ENCODE measurements at regions not wholly inside any gene's neighbourhood (a gene's known extent, or its start where the extent isn't known, plus 50 kb on each side); places are given as distances from the start of the nearest gene placed in this dataset.

GRCh38 chr10:128466831-128467371 is 340.7 kb upstream of the MKI67 start:
- Mint-ChIP-seq H3K27ac (no peak overlapping the region), H3K4me3 (no peak overlapping the region), H3K36me3 (ENCODE audit: low read depth) (peaks cover 5% of the 10 kb centered on the region; the same call in 1 of the 2 replicates), H3K9me3 (peaks cover 51% of the 10 kb centered on the region), H3K4me1 (ENCODE audit: low read depth) (no peaks in the 10 kb centered on the region), H3K27me3 (ENCODE audit: insufficient read depth) (no peaks in the 10 kb centered on the region)
- TF ChIP-seq CTCF (IDR thresholded peaks at IDR 0.05): no peak
- no peak for DNase-seq

GRCh38 chr10:128468462-128468861 is 342.2 kb upstream of the MKI67 start:
- Mint-ChIP-seq H3K36me3 (ENCODE audit: low read depth) (peaks cover 5% of the 10 kb centered on the region; the same call in 1 of the 2 replicates), H3K27ac (no peak overlapping the region), H3K4me3 (no peak overlapping the region), H3K27me3 (ENCODE audit: insufficient read depth) (no peaks in the 10 kb centered on the region), H3K9me3 (peaks cover 44% of the 10 kb centered on the region), H3K4me1 (ENCODE audit: low read depth) (no peaks in the 10 kb centered on the region)
- no peak for TF ChIP-seq CTCF (IDR thresholded peaks at IDR 0.05)
- DNase-seq: no peak

- Mint-ChIP-seq H3K27me3 (ENCODE audit: insufficient read depth) (no peaks in the 10 kb centered on the region), H3K4me1 (ENCODE audit: low read depth) (no peaks in the 10 kb centered on the region), H3K4me3 (no peak overlapping the region), H3K36me3 (ENCODE audit: low read depth) (peaks cover 5% of the 10 kb centered on the region; the same call in 1 of the 2 replicates), H3K9me3 (peaks cover 46% of the 10 kb centered on the region), H3K27ac (no peak overlapping the region)
- no peak for DNase-seq
- no peak for TF ChIP-seq CTCF (IDR thresholded peaks at IDR 0.05)
These were observed 343.3 kb upstream of the MKI67 start for GRCh38 chr10:128469515-128469914.

GRCh38 chr10:128470321-128470965 is 344.2 kb upstream of the MKI67 start:
- no peak for TF ChIP-seq CTCF (IDR thresholded peaks at IDR 0.05)
- peaks cover 47% of the 10 kb centered on the region for H3K9me3 Mint-ChIP-seq
- H3K36me3 Mint-ChIP-seq (ENCODE audit: low read depth): peaks cover 5% of the 10 kb centered on the region; the same call in 1 of the 2 replicates
- H3K27me3 Mint-ChIP-seq (ENCODE audit: insufficient read depth): no peaks in the 10 kb centered on the region
- no peak for DNase-seq
- H3K4me3 Mint-ChIP-seq: no peak overlapping the region
- H3K4me1 Mint-ChIP-seq (ENCODE audit: low read depth): no peaks in the 10 kb centered on the region
- no peak overlapping the region for H3K27ac Mint-ChIP-seq

- H3K27me3 Mint-ChIP-seq (ENCODE audit: insufficient read depth): no peaks in the 10 kb centered on the region
- H3K4me3 Mint-ChIP-seq: no peak overlapping the region
- H3K4me1 Mint-ChIP-seq (ENCODE audit: low read depth): no peaks in the 10 kb centered on the region
- no peak for TF ChIP-seq CTCF (IDR thresholded peaks at IDR 0.05)
- peaks cover 41% of the 10 kb centered on the region for H3K9me3 Mint-ChIP-seq
- no peak for DNase-seq
- no peak overlapping the region for H3K27ac Mint-ChIP-seq
- peaks cover 1% of the 10 kb centered on the region; the same call in 1 of the 2 replicates for H3K36me3 Mint-ChIP-seq (ENCODE audit: low read depth)
These were observed 344.9 kb upstream of the MKI67 start for GRCh38 chr10:128471151-128471550.

Data from HFFc6 (cell line).